ENCODE measurements at regions not wholly inside any gene's neighbourhood (a gene's known extent, or its start where the extent isn't known, plus 50 kb on each side); places are given as distances from the start of the nearest gene placed in this dataset.

DNA sequence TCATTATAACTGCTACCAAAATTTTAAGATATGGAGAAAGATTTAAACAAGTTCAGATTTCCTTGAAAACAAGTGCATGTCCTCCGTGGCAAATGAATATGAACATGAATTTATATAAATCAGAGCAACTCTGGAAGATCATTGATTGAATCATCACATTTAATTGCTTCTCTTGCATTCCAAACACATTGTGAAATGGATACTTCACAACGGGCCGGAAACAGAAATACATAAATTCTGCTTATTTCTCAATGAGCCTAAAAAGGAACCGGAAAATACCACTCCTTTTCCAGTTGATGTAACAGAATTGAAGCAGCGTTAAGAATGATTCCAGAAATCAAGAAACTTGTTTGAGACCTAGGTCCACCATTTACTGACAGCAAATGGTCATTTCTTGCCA is 134.6 kb upstream of the BTN3A2 start:
- TF ChIP-seq FOXK2 (IDR thresholded peaks at IDR 0.05) (no peak), FOXA1 (IDR thresholded peaks at IDR 0.05) (no peak), SP1 (IDR thresholded peaks at IDR 0.05) (no peak), TARDBP (IDR thresholded peaks at IDR 0.05) (no peak)

Data from HEK293T (cell line).